HAP-1 (cell line): ENCODE measurements at regions not wholly inside any gene's neighbourhood (a gene's known extent, or its start where the extent isn't known, plus 50 kb on each side); places are given as distances from the start of the nearest gene placed in this dataset.

Source experiments
- DNase-seq, 2 experiments: peaks; one replicate each; pipeline ENCODE4 v3.0.0-alpha.2; 2016 to 2020; ENCODE audit warnings: low spot score in 2 of 2
- H3K27me3 ChIP-seq: fragments of 250-450 bp; sonication (Bioruptor Pico); 2 replicates; pipeline ENCODE4 v1.5.1; 2020; ENCODE audit warnings: low read depth, mild to moderate bottlenecking, moderate library complexity
- H3K36me3 ChIP-seq: fragments of 250-450 bp; sonication (Bioruptor Pico); replicated peaks from 2 replicates; pipeline ENCODE4 v1.5.1; 2020; ENCODE audit warnings: mild to moderate bottlenecking
- H3K4me1 ChIP-seq: fragments of 250-450 bp; sonication (Bioruptor Pico); 2 replicates; pipeline ENCODE4 v1.5.1; 2020; ENCODE audit warnings: mild to moderate bottlenecking
- H3K4me3 ChIP-seq: fragments of 250-450 bp; sonication (Bioruptor Pico); 2 replicates; pipeline ENCODE4 v1.5.1; 2020; ENCODE audit warnings: mild to moderate bottlenecking, moderate library complexity
- H3K9me3 ChIP-seq: fragments of 250-450 bp; sonication (Bioruptor Pico); 2 replicates; pipeline ENCODE4 v1.5.1; 2020; ENCODE audit warnings: mild to moderate bottlenecking, moderate library complexity
- in situ Hi-C: fragments of 300-500 bp; cut with MboI; formaldehyde crosslinking; loops from 3 replicates; pipeline ENCODE4 v1.14.3; 2020; ENCODE audit warnings: low sequenced_read_pairs, inconsistent platforms, mixed read lengths

DNA sequence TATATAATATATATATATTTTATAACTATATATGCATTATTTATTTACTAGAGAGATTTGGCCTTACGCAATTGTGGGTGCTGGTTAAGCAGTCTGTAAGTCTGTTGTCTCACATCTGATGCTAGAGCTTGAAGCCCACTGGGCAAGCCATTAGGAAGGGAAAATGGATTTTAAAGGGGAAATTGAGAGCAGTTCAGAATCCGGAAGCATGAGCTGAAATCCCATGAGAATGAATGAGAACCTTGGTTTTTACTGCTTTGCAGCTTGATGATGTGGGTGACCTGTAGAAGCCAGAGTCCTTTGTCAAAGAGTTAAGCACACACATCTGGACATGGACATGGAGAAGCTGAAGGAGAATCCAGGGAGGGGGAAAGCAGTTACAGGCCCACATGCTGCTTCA is 220.8 kb upstream of the DAB1 start:
- Histone ChIP-seq H3K4me1 (no peaks in the 10 kb centered on the region), H3K9me3 (no peaks in the 10 kb centered on the region), H3K4me3 (no peak overlapping the region), H3K27me3 (no peaks in the 10 kb centered on the region), H3K36me3 (no peaks in the 10 kb centered on the region)
- in situ Hi-C loops = no loop called here
- no peak for DNase-seq

GRCh38 chr1:57638239-57638638 is 214.4 kb upstream of the DAB1 start:
- H3K4me3 ChIP-seq = no peak overlapping the region

DNA sequence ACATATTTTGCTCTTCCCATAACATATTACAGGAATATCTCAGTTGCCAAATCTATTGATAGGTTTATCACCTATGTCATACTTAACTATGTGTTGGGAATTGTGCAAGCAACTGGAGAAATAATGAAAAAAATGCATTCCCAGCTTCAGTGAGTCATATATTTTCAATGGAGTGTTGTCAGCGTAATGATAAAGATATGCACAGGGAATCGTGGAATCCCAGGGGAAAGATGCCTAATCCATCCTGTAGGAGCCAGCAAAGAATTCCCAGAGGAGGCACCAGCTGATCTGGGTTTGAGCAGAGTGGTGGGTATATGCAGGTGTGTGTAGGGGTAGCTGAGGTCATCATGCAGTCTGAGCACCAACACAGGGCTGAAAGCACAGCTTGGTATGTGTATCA is 213.3 kb upstream of the DAB1 start:
- no peak for DNase-seq
- no peaks in the 10 kb centered on the region for H3K9me3 ChIP-seq

More at GRCh38 chr1:57638239-57638638, 214.4 kb upstream of the DAB1 start:
- Histone ChIP-seq H3K27me3 (no peaks in the 10 kb centered on the region; the same call in 1 of the 2 replicates), H3K36me3 (no peaks in the 10 kb centered on the region), H3K9me3 (no peaks in the 10 kb centered on the region), H3K4me1 (no peaks in the 10 kb centered on the region)
- no peak for DNase-seq
- in situ Hi-C loops = no loop called here

DNA sequence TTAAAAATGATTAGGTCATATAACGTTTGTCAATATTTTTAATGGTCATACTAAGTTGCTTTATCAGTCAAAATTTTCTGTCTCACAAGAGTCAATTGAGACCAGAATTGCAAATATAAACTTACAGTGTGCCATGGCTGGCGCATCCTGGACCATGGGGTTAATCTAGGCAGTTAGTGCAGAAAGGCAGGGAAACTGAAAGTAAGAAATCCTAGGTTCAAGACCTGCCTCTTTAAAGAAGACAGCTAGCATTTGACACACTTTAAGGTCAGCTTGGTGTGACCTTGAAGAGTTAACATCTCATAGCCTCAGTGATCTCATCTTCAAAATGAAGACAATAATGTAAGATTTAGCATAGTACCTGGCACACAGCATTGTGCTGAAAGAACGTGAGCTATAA is 210.0 kb upstream of the DAB1 start:
- no peaks in the 10 kb centered on the region for H3K36me3 ChIP-seq
- DNase-seq = no peak
- H3K4me1 ChIP-seq = no peaks in the 10 kb centered on the region
- in situ Hi-C loops = no loop called here
- H3K27me3 ChIP-seq = no peaks in the 10 kb centered on the region; the same call in 1 of the 2 replicates
- no peaks in the 10 kb centered on the region for H3K9me3 ChIP-seq
- no peak overlapping the region for H3K4me3 ChIP-seq

More for the DNA sequence above, 213.3 kb upstream of the DAB1 start:
- Histone ChIP-seq H3K4me3 (no peak overlapping the region), H3K36me3 (no peaks in the 10 kb centered on the region), H3K27me3 (no peaks in the 10 kb centered on the region; the same call in 1 of the 2 replicates), H3K4me1 (no peaks in the 10 kb centered on the region)
- in situ Hi-C loops = no loop called here

DNA sequence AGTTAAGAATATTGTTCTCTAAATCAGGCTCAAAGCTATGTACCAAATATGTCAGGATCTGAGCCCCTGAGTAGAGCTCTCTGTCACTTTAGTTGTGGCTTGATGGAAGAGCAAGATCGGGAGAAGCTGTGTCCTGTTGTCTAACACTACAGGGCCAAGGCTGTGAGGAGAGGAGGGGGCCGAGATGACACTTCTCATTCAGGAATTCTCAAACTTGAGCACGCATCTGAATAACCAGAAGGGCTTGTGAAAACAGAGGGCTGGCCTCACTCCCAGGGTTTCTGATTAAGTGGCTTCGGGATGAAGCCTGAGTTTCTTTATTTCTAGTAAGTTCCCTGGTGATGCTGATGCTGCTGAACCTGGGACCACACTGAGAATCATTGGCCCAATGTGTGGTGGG is 209.2 kb upstream of the DAB1 start:
- DNase-seq = no peak
- Histone ChIP-seq H3K27me3 (no peaks in the 10 kb centered on the region; the same call in 1 of the 2 replicates), H3K4me1 (no peaks in the 10 kb centered on the region), H3K36me3 (no peaks in the 10 kb centered on the region), H3K4me3 (no peak overlapping the region), H3K9me3 (no peaks in the 10 kb centered on the region)
- in situ Hi-C loops = no loop called here

DNA sequence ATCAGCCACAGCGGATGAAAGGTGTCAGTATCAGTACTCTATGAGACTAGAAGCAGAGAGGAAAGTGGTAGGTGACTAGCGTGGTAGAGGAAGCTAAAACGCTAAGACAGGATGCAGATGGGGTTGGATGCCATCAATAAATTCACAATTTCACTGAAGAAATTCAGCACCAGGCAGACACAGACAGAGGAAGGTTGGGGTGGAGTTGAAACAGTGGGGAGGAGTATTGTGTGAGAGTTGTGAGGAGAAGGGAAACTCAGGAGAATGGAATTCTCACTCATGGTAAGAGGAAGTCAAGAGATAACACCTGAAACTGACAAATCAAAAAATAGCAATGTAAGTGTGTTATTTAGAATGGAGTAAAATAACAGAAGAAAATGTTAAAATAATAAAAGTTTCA is 208.5 kb upstream of the DAB1 start:
- Histone ChIP-seq H3K9me3 (no peaks in the 10 kb centered on the region), H3K36me3 (no peaks in the 10 kb centered on the region), H3K4me1 (no peaks in the 10 kb centered on the region), H3K4me3 (no peak overlapping the region), H3K27me3 (no peaks in the 10 kb centered on the region; the same call in 1 of the 2 replicates)
- in situ Hi-C loops = no loop called here
- no peak for DNase-seq

DNA sequence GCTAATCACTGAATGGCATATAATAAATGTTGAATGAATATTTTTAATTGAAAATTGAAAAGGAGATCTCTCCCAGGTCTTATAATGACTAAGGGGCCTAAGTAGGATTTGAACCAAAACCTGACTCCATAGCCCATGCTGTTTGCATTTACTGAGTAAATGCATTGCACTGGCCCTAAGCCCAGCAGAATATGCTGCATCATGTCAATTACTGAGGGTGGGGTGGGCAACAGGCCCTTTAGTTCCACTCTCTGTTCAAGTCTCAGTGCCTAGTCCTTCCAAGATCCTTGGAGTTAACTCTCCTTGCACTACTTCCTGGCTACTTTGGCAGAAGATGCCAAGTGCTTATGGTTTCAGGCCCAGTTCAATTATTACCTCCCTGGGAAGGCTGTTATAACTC is 203.8 kb upstream of the DAB1 start:
- H3K4me1 ChIP-seq = no peaks in the 10 kb centered on the region
- no peaks in the 10 kb centered on the region for H3K9me3 ChIP-seq
- no peaks in the 10 kb centered on the region for H3K36me3 ChIP-seq
- no peaks in the 10 kb centered on the region for H3K27me3 ChIP-seq
- in situ Hi-C loops = no loop called here
- no peak for DNase-seq
- no peak overlapping the region for H3K4me3 ChIP-seq

- H3K36me3 ChIP-seq = no peaks in the 10 kb centered on the region
- in situ Hi-C loops = no loop called here
- H3K27me3 ChIP-seq = no peaks in the 10 kb centered on the region
- no peak overlapping the region for H3K4me3 ChIP-seq
- H3K9me3 ChIP-seq = no peaks in the 10 kb centered on the region
- H3K4me1 ChIP-seq = no peaks in the 10 kb centered on the region
- DNase-seq = no peak
These were observed 200.1 kb upstream of the DAB1 start for GRCh38 chr1:57623791-57624538.

DNA sequence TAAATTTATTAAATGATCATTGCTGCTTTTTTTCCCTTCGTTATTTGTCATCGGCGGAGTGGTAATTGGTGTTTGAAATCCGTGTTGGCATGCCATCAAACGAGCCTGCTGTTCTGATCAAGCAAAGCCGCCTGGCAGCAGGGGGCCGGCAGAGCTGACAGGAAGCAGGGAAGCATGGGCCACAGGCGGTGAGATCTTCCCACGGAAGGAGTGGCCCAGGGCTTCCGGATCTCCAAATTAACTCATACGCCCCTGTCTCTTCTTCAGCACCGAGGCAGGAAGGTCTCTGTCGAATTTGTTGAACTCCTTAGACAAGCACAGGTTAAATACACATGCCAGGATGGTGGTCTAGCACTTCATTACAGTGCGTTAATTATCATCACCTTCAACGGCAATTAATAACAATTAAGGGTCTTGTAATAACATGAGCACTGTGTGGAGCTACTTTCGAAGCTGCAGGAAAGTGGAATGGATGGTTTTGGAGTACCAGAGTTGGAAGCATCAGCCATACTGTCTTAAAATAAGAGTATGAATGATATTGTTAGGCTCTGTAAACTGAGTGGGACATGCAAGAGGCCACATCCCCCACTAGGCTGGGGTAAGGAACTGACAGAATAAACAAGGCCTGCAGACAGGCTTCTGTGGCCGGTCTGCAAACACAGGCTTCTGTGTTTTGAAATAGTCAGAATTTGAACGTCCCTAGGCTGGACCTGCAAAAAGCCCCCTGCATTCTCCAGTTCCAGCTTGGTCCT is 199.4 kb upstream of the DAB1 start:
- no peak for DNase-seq
- in situ Hi-C loops = no loop called here
- Histone ChIP-seq H3K4me1 (no peaks in the 10 kb centered on the region), H3K9me3 (no peaks in the 10 kb centered on the region), H3K36me3 (no peaks in the 10 kb centered on the region), H3K27me3 (no peaks in the 10 kb centered on the region), H3K4me3 (no peak overlapping the region)

- Histone ChIP-seq H3K36me3 (no peaks in the 10 kb centered on the region), H3K4me1 (no peaks in the 10 kb centered on the region), H3K9me3 (no peaks in the 10 kb centered on the region), H3K4me3 (no peak overlapping the region), H3K27me3 (no peaks in the 10 kb centered on the region)
- in situ Hi-C loops = no loop called here
- no peak for DNase-seq
These were observed 197.9 kb upstream of the DAB1 start for GRCh38 chr1:57621776-57622175.

- Histone ChIP-seq H3K9me3 (no peaks in the 10 kb centered on the region), H3K27me3 (no peaks in the 10 kb centered on the region), H3K36me3 (no peaks in the 10 kb centered on the region), H3K4me1 (no peaks in the 10 kb centered on the region), H3K4me3 (no peak overlapping the region)
- DNase-seq = no peak
- in situ Hi-C loops = no loop called here
These were observed 196.7 kb upstream of the DAB1 start for GRCh38 chr1:57620605-57621004.

GRCh38 chr1:57616921-57617320 is 193.1 kb upstream of the DAB1 start:
- H3K9me3 ChIP-seq = no peaks in the 10 kb centered on the region
- DNase-seq = no peak
- H3K27me3 ChIP-seq = no peaks in the 10 kb centered on the region
- H3K4me3 ChIP-seq = no peak overlapping the region
- in situ Hi-C loops = no loop called here
- no peaks in the 10 kb centered on the region for H3K4me1 ChIP-seq
- H3K36me3 ChIP-seq = no peaks in the 10 kb centered on the region

GRCh38 chr1:57615956-57616355 is 192.1 kb upstream of the DAB1 start:
- in situ Hi-C loops = no loop called here

DNA sequence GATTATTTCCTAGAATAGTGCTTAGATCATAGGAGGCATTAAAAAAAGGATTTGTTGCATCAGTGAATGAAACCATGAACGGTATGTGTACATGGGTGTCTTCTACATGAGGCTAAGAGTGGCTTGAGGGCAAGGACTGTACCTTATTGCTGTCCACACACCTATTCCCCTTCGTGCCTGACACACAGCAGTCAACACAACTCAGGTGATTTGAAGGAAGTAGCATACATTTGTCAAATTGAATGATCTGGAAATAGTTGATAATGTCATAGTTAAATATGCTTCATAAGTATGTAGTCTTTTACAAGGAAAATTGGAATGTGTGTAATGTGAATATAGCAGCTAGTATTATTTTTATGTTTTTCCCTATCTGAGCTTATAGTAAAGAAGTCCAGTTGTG is 189.0 kb upstream of the DAB1 start:
- in situ Hi-C loops = no loop called here
- Histone ChIP-seq H3K27me3 (no peaks in the 10 kb centered on the region), H3K36me3 (no peaks in the 10 kb centered on the region), H3K9me3 (no peaks in the 10 kb centered on the region), H3K4me3 (no peak overlapping the region), H3K4me1 (no peaks in the 10 kb centered on the region)
- DNase-seq = no peak

More at GRCh38 chr1:57615956-57616355, 192.1 kb upstream of the DAB1 start:
- no peaks in the 10 kb centered on the region for H3K9me3 ChIP-seq
- no peak for DNase-seq
- H3K27me3 ChIP-seq = no peaks in the 10 kb centered on the region
- no peak overlapping the region for H3K4me3 ChIP-seq
- no peaks in the 10 kb centered on the region for H3K36me3 ChIP-seq
- H3K4me1 ChIP-seq = no peaks in the 10 kb centered on the region
